Stimulated activated CD4-positive, alpha-beta T cell treated with anti-CD3 and anti-CD28 coated beads, TNF-alpha, amount 100 ng/mL, for 24 hours (primary cell): ENCODE measurements at regions not wholly inside any gene's neighbourhood (a gene's known extent, or its start where the extent isn't known, plus 50 kb on each side); places are given as distances from the start of the nearest gene placed in this dataset.
"Not testable (repeated sequence)": the region's sequence is repeated elsewhere in the genome, so short reads cannot be mapped to it uniquely, and the experiment has no call there.

Experiments
- DNase-seq, 3 experiments: peaks; one replicate each; pipeline ENCODE4 v3.0.0-alpha.2; 2020; ENCODE audit warnings: low read depth in 3 of 3

DNA sequence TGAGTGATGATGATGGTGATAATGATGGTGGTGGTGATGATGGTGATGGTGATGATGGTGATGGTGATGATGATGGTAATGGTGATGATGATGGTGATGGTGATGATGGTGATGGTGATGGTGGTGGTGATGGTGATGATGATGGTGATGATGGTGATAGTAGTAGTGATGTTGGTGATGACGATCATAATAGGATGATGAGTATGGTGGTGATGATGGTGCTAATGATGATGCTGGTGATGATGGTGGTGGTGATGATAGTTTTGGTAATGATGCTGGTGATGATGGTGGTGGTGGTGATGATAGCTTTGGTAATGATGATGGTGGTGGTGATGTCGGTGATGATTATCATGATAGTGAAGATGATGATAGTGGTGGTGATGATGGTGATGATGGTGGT, 171.5 kb upstream of the SFSWAP start:
- no peak for DNase-seq

DNA sequence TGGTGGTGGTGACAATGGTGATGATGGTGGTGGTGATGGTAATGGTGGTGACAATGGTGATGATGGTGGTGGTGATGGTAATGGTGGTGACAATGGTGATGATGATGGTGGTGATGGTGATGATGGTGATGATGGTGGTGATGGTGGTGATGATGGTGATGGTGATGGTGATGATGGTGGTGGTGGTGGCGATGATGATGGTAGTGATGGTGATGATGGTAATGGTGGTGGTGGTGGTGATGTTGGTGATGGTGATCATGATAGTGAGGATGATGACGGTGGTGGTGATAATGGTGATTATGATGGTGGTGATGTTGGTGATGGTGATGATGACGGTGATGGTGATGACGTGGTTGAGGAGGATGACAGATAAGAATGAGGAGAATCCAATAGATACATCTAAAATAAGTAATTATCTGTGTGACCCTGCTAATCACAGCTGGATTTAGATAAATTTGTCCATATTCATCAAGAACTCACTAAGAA, 170.7 kb upstream of the SFSWAP start:
- no peak for DNase-seq

DNA sequence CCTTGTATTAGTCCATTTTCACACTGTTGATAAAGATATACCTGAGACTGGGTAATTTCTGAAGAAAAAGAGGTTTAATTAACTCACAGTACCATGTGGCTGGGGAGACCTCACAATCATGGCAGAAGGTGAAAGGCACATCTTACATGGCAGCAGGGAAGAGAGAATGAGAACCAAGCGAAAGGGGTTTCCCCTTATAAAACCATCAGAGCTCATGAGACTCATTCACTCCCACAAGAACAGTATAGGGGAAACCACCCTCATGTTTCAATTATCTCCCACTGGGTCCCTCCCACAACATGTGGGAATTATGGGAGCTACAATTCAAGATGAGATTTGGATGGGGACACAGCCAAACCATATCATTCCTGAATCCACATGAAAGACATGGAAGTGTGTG, 169.4 kb upstream of the SFSWAP start:
- not testable (repeated sequence) for DNase-seq

DNA sequence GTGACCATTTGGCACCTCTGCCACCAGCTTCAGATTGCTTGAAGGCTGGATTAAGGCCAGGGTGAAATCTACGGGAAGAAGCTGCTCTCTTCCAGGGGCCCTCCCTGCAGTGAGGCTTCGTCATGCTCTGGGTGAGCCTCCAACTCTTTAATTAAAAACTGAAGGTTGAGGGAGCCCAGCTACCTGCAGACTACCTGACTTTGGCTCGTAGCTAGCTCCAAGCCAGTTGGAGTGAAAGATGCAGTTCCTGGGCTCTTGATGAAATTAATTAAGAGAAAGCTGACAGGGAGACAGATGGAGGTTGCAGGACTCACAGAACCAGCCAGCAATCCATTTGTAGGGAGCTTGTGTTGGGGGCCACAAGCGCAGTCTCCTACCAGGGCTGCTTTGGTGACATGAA, 168.5 kb upstream of the SFSWAP start:
- no peak for DNase-seq

DNA sequence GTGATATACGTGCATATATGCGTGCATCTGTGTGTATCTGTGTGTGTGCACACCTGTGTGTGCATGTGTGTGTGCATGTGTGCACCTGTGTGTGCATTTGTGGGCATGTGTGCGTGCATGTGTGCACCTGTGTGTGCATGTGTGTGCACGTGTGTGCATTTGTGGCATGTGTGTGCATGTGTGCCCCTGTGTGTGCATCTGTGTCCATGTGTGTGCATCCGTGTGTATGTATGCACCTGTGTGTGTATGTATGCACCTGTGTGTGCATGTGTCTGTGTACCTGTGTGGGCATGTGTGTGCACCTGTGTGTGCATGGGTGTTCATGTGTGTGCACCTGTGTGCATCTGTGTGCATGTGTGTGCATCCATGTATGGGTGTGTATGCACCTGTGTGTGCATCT, 167.8 kb upstream of the SFSWAP start:
- no peak for DNase-seq

DNA sequence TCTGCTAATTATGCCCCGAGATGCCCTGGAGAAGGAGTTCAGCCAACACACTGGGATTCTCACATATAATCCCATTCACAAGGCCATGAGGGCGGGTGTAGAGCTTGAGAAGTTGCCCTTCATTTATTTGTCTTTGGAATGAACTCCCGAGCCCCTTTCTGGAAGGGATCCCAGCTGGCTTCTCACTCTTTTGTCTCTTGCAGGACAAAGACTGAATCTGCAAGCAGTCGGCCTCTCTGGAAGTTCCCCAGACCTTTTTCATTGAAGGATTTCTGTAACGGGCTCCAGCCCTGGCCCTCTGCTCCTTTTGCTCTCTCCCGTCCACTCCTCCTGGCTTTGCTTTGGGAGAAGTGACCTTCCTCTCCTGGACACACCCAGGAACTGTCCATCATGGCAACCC, 163.3 kb upstream of the SFSWAP start:
- no peak for DNase-seq

DNA sequence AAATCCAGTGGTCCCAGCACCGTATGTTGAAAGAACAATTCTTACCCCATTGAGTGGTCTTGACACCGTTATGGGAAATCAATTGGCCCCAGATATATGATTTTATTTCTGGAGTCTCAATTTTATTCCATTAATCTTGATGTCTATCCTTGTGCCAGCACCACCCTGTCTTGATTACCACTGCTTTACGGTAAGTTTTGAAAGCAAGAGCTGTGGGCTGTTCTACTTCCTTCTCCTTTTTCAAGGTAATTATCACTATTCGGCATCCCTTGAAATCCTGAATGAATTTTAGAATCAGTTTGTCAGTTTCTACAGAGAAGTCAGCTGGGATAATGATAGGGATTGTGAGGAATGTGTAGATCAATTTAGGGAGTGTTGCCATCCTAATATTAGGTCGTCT, 160.8 kb upstream of the SFSWAP start:
- DNase-seq = no peak

DNA sequence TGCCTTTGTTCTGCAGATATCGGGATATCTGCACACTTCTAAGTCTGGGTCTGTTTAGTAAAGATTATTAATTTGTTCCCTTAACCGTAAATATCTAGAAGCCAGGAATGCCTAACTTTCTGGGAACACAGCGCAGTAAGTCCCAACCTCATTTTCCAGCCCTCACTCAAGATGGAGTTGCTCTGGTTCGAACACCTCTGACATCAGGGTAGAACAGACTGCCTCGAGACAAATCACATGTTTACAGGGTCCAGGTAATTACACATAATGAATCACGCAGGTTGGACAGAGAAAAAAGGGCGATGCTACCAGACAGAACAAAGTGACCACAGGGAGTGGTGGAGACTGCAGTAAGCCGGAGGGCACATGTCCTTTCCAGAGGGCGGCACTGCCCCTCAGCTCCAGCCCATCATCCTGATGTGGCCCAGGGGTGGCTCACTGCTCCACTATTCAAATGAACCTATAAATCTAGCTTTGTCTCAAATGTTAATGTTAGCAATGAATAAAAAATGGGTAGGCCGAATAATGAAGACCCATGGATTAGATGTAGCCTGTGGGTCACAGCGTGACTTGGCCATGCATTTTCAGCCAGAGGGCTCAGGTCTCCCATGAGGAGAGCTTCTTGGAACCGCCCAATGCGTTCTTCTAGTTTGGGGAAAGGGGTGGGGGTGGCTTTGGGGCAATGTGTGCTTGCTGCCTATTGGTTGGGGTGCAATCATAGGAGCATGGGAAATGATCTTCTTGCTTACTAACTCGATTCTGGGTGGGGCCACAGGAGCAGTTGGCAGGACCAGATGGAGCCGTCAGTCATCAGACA, 159.0 kb upstream of the SFSWAP start:
- DNase-seq = no peak

DNA sequence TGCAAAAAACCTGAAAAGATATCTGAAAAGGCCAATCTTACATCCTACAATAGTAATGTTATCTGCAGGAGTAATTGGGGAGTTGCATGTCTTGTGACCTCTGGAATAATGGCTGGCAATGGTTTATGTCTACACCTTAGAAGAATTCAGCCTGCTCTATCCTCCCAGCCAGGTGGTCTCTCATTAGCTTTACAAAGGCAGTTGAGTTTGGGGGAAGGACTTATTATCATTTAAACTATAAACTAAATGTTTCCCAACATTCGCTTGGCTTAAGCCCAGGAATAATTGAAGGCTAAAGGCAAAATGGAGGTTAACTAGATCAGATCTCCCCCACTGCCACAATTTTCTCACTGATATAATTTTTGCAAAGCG, 158.4 kb upstream of the SFSWAP start:
- no peak for DNase-seq

DNA sequence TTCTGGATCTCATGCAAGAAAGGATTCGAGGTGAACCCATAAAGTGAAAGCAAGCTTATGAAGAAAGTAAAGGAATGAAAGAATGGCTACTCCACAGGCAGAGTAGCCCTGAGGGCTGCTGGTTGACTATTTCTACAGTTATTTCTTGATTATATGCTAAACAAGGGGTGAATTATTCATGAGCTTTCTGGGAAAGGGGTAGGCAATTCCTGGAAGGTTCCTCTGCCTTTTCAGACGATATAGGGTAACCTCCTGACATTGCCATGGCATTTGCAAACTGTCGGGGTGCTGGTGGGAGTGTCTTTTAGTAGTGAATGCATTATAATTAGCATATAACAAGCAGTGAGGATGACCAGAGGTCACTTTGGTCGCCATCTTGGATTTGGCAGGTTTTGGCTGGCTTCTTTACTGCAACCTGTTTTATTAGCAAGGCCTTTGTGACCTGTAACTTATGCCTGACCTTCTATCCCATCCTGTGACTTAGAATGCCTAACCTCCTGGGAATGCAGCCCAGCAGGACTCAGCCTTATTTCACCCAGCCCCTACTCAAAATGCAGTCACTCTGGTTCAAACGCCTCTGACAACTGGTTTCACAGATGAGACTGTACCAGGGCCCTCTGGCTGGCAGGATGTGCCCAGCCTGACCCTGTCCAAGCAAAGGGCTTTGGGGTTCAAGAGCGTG, 157.7 kb upstream of the SFSWAP start:
- no peak for DNase-seq

DNA sequence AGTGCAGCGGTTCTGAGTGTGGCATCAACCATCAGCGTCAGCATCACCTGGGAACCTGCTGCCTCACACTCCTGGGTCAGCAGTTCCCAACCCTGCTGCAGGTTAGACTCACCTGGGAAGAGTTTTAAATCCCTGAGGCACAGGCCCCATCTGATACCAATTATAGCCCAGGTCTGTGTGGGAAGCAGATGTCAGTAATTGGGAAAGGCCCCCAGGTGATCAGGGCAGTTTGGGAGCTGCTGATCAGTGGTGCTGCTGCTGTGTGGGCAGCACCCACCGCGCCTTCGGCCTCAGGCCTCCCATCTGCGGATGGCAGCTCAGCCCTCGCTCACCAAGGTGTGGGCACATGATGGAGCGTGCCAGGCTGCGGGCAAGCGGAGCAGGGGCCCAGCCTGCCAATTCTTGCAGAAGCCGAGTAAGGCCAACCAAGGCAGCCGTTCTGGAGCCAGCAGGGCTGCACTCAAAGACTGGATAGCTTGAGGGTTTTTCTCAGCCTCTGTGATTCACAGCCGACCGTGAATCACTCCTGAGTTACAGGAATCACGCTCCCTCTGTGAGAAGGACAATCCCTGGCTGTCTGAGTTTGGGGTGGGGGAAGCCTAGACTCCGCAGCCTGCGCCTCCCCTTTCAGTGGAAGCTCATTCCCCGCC, 155.6 kb upstream of the SFSWAP start:
- DNase-seq = no peak

DNA sequence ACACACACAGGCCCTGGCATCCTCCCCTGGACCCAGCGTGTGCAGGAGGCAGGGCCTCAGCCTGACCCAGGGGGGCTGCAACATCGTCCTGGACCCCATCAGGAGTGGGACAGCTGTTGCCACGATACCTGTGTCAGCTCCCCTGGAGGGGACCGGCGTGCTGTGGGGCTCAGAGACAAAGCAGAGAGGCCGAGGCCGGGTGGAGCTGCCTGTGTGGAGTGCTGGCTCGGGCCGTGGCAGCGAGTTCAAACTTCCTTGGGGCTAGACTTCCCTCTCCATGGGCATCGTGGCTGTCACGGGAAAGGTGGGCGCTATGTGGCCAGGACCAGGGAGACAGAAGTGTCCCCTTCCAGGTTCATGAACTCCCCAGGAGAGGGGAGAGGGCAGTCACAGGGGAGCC, 155.0 kb upstream of the SFSWAP start:
- no peak for DNase-seq

DNA sequence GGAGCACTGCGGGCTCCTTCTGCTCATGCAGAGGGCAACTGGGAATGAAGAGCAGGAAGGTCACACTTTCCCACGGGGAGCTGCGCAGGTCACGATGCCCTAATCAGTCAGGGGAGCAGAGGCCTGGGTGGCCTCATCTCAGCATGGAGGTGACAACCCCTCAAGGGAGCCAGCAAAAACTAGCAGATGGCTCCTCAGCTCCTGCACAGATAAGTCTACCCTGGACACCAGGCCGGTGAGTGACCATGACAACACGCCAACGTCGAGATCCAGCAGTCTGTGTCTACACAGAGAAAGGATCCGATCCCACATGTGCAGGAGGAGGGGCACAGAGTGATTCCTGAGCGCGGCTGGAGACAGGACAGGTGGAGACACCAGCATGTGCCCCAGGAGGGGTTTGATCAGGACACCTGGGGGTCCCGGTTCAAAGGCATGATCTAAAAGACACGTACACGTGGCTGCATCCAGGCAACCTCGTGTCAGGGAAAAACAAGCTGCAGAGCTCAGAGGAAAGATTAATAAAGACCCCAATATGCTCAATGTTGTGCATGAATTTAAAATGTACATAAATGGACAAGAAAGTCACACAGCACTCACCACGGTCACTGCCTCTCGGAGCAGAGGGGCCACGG, 153.7 kb upstream of the SFSWAP start:
- no peak for DNase-seq

DNA sequence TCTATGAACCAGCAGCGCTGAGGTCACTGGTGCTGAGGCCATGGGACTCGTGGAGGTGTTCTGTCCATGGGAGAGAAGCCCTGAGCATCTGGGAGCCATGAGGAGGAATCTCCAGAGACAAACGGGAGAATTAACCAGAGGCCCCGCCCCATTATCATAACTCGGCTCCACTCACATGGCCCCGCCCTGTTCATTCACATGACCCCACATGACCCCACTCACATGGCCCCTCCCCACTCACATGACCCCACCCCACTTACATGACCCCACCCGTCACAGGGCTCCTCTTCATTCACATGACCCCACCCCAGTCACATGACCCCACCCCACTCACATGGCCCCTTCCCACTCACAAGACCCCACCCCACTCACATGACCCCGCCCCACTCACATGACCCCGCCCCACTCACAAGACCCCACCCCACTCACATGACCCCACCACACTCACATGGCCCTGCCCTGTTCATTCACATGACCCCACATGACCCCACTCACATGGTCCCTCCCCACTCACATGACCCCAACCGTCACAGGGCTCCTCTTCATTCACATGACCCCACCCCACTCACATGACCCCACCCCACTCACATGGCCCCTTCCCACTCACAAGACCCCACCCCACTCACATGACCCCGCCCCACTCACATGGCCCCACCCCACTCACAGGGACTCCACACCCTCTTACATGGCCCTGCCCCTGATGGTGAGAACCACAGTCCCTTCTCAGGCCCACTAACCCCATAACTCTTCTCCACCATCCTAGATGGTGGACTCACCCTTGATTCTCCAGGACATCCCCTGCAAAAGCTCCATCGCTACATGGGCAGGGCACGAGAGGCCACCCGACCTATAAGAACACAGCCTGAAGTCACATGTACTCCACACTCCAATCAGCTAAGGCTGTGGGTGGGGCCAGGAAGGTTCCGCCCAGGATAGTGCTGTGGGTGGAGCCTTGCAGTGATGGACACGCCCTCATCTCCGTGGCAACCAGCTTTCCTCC, 151.1 kb upstream of the SFSWAP start:
- DNase-seq = no peak

DNA sequence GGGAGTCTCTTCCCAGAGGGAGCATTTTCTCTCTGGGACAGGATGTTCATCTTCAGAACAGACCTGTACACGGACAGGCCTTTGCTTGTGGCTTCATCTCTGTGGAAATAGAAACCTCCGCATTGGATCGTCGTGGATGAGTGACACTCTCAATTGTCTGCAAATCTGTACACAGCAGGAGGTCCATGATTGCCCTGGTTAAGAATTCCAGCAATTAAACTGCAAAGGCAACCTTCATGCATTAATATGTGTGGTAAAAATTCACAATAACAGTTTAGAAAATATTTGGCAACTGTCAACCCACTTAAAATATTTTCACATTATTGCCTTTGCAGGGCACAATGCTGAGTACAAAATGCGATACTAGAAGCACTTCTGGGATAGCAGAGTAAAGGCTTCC, 149.8 kb upstream of the SFSWAP start:
- DNase-seq = no peak

DNA sequence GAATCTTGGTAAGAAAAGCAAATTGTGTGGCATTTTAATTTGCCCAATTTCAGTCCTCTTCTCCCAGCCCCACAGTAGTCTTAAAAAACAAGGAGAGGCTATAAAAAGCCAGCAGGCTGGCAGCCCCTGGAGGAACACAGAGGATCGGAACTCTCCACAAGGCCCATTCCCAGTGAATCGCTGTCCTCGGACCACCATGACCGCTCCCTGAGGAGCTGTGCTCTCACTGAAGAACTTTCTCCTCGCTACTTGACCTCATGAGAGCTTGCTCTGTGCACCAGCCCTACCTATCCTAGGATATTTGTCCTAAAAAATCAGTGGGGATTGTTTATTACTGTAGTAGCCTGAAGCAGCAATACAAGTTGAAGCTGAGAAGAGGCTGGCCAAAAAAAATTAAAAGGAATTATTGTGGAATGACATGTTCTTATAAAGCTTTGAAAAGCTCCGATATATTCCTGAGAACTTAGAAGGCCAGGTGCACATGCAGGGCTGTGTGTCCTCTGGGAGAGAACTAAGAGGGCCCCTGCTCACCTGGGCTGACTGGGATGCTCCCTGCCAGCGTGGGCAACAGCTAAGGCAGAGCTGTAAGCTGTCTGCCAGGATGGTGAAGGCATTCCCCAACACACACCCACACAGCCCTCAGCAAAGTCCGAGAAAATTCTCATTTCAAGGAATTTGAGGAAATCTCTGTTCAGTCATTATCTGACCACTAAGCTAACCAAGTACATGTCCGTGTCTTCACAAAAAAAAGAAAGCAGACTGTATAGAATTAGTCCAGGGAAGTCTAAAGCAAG, 148.8 kb upstream of the SFSWAP start:
- no peak for DNase-seq

DNA sequence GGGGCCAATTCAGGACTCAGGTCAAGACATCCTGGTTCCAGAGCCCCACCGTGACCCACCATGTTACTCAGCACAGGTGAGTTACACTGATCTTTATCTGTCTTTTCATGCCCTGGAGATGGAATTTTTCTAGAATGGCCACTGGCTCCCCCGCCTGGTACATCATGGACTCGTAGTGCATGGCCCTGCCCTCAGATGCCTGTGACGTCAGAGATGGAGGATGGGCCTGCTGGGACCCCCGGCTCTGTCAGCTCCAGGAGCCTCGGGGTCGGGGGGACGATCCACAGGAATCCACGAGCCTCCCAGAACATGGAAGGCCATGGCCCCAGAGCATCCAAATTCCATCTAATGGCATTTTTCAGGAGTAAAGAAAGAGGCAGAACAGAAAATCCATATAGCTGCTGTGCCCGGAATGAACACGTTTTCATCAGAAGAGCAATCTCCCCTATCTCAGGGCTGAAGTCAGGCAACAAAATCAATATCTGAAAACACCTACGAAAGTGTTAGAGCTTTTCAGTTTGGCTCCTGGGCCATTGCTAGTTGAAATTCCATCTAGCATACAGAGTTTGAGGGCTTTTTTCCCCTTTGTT, 146.7 kb upstream of the SFSWAP start:
- not testable (repeated sequence) for DNase-seq

DNA sequence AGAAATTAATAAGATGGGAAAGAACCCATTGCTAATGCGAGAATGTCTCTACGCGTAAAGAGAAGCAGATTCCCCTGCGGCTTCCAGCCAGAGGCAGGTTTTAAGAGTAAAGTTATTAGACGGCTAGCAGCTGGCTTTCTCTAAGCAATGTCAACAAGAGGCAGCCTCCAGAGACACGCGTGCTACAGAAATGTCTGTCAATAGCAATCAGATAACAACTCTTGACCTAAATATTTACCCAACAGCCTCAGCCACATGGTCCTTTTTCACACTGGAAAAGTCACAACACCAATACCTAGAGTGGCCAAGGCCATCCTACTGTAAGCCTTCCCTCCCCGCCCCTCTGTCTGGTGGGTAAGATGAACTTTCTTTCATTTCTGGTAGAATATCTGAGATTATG, 146.0 kb upstream of the SFSWAP start:
- no peak for DNase-seq

DNA sequence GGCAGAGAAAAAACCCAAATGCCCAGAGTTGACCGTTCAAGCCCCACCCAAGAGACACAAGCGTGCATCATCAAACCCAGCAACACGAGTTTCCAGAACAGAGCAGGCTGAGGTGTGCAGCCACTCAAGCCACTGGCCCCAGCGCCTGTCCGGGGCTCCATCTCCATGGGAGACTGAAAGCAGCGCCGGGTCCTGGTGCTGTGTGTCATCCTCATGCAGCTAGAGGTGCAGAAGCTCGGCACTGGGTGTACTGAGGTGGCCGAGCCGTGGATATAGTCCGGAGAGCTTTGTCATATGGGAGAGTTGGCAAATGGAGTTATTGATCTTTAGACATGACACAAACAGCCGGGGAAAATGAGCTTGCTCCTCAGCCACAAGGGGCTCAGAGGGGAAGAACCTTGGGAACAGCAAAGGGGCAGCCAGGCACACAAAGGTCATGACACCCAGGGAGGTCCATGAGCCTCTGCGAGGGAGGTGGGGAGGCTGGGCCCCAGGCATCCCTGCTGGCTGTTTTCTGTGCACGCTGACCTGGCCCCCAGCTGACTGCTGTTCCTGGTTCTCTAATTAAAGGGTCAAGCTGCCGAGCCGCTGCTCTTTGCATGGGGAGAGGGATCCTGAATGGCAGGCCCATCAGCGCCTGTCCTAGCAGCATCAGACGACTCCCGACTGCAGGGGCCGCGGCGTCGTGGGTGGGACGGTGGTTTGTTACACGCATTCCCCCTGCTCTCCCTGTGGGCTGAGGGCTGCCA, 145.4 kb upstream of the SFSWAP start:
- DNase-seq = no peak
